LNCAP (cell line): ENCODE measurements at regions not wholly inside any gene's neighbourhood (a gene's known extent, or its start where the extent isn't known, plus 50 kb on each side); places are given as distances from the start of the nearest gene placed in this dataset.

Experiments
- CTCF ChIP-seq: fragments of 450-650 bp; IDR thresholded peaks from 2 replicates; pipeline ENCODE4 v1.5.1; 2017; ENCODE audit warnings: mild to moderate bottlenecking

- TF ChIP-seq CTCF, result no peak
Measured at GRCh38 chr20:51237791-51238190, 214.9 kb upstream of the KCNG1 start.

- no peak for TF ChIP-seq CTCF
Measured at GRCh38 chr20:51237278-51237677, 214.4 kb upstream of the KCNG1 start.

GRCh38 chr20:51236421-51236820 is 213.5 kb upstream of the KCNG1 start:
- TF ChIP-seq CTCF, result no peak

- no peak for TF ChIP-seq CTCF
Measured at GRCh38 chr20:51233345-51233744, 210.4 kb upstream of the KCNG1 start.

GRCh38 chr20:51230727-51231126 is 207.8 kb upstream of the KCNG1 start:
- no peak for TF ChIP-seq CTCF

- no peak for TF ChIP-seq CTCF
Measured at GRCh38 chr20:51228763-51229162, 205.9 kb upstream of the KCNG1 start.

GRCh38 chr20:51227744-51228143 is 204.8 kb upstream of the KCNG1 start:
- no peak for TF ChIP-seq CTCF

- TF ChIP-seq CTCF, result no peak
Measured at GRCh38 chr20:51223183-51223720, 200.3 kb upstream of the KCNG1 start.
